NT2/D1 (cell line): ENCODE measurements at regions not wholly inside any gene's neighbourhood (a gene's known extent, or its start where the extent isn't known, plus 50 kb on each side); places are given as distances from the start of the nearest gene placed in this dataset.

ENCODE experiments used
- SUZ12 ChIP-seq: IDR thresholded peaks from 2 replicates; pipeline ENCODE4 v1.6.1; 2011; ENCODE audit not compliant: insufficient read length, insufficient read depth; ENCODE audit errors: extremely low read depth
- YY1 ChIP-seq: IDR thresholded peaks from 2 replicates; pipeline ENCODE4 v1.6.1; 2011; ENCODE audit not compliant: insufficient read length, insufficient read depth

DNA sequence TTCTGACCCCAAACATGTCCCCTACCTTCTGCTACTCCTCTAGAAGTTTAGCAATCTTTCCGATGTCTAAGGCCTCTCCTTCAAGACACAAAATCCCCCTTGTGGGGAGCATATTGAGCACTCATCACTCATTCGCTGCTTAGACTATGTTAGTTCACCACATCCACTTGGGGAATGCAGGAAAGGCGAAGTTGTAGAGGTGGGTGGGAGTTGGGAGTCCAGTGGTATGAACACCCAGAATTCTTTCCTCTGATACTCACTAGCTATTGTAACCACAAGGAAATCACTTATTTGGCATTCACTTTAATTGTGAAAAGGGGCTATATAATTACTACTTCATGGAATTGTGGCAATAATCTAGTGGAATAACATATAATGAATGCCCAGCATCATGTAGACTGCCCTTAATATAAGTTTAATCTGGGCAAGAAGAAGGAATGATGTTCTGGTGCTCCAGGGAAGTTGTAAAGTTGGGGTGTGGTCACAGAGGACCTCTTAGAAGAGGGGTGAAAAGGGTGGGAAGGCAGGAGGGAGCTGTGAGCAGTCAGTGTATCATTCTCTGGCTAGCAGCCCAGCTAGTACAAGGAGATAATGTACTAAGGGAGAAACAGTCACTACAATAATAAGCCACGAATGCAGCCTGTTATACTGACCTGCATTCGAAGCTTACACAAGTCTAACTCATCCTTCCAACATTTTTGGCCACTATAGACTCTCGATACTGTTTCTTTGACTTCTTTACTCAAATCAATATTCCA is 468.2 kb upstream of the DIPK2B start:
- TF ChIP-seq SUZ12, result no peak
- no peak for TF ChIP-seq YY1
